Astrocyte (in vitro differentiated cells and primary cell): ENCODE measurements at regions not wholly inside any gene's neighbourhood (a gene's known extent, or its start where the extent isn't known, plus 50 kb on each side); places are given as distances from the start of the nearest gene placed in this dataset.

ENCODE experiments used
- DNase-seq: peaks from one replicate; pipeline ENCODE4 v3.0.0-alpha.2; 2010; ENCODE audit warnings: low read depth
- FAIRE-seq: peaks from 2 replicates; lab custom pipeline; 2011; peaks lifted over from hg19 to GRCh38; lab: Jason Lieb, UNC
- H2AFZ ChIP-seq: 2 replicates; pipeline ENCODE4 v1.6.0; 2012; ENCODE audit warnings: low read depth, low read length, inconsistent platforms
- H3K27ac ChIP-seq: 2 replicates; pipeline ENCODE4 v1.5.1; 2011; ENCODE audit warnings: low read depth, low read length, inconsistent platforms
- H3K27me3 ChIP-seq: 2 replicates; pipeline ENCODE4 v1.6.0; 2011; ENCODE audit warnings: low read length, inconsistent platforms; ENCODE audit not compliant: insufficient read depth
- H3K36me3 ChIP-seq: 2 replicates; pipeline ENCODE4 v1.5.1; 2011; ENCODE audit warnings: low read length, inconsistent platforms; ENCODE audit not compliant: insufficient read depth
- H3K4me1 ChIP-seq: 2 replicates; pipeline ENCODE4 v1.5.1; 2011; ENCODE audit warnings: low read length, inconsistent platforms; ENCODE audit not compliant: insufficient read depth
- H3K4me2 ChIP-seq: 2 replicates; pipeline ENCODE4 v1.6.0; 2012; ENCODE audit warnings: low read length, inconsistent platforms
- H3K4me3 ChIP-seq: 2 replicates; pipeline ENCODE4 v1.5.1; 2011; ENCODE audit warnings: low read depth, mild to moderate bottlenecking, low read length, inconsistent platforms; ENCODE audit not compliant: insufficient read depth
- H3K79me2 ChIP-seq: 2 replicates; pipeline ENCODE4 v1.6.0; 2012; ENCODE audit warnings: mild to moderate bottlenecking, low read length, inconsistent platforms; ENCODE audit not compliant: insufficient read depth
- H3K9ac ChIP-seq: 2 replicates; pipeline ENCODE4 v1.6.0; 2012; ENCODE audit warnings: mild to moderate bottlenecking, low read length, inconsistent platforms
- H3K9me3 ChIP-seq: 2 replicates; pipeline ENCODE4 v1.5.1; 2012; ENCODE audit warnings: low read depth, mild to moderate bottlenecking, low read length, inconsistent platforms; ENCODE audit not compliant: insufficient read depth
- H4K20me1 ChIP-seq: 2 replicates; pipeline ENCODE4 v1.6.0; 2012; ENCODE audit warnings: low read length, inconsistent platforms; ENCODE audit not compliant: insufficient read depth
- H3K27ac Mint-ChIP-seq: one replicate; pipeline ENCODE4 v1.8.0; 2021; ENCODE audit warnings: mild to moderate bottlenecking, mixed read lengths; ENCODE audit not compliant: unreplicated experiment
- H3K27me3 Mint-ChIP-seq: one replicate; pipeline ENCODE4 v1.8.0; 2021; ENCODE audit warnings: low read depth, mixed read lengths; ENCODE audit not compliant: unreplicated experiment
- H3K36me3 Mint-ChIP-seq: one replicate; pipeline ENCODE4 v1.8.0; 2021; ENCODE audit warnings: low read depth, mixed read lengths; ENCODE audit not compliant: unreplicated experiment
- H3K4me1 Mint-ChIP-seq: one replicate; pipeline ENCODE4 v1.8.0; 2021; ENCODE audit warnings: low read depth, mixed read lengths; ENCODE audit not compliant: unreplicated experiment
- H3K4me3 Mint-ChIP-seq: one replicate; pipeline ENCODE4 v1.8.0; 2021; ENCODE audit warnings: mild to moderate bottlenecking, moderate library complexity, mixed read lengths; ENCODE audit not compliant: unreplicated experiment
- H3K9me3 Mint-ChIP-seq: one replicate; pipeline ENCODE4 v1.8.0; 2021; ENCODE audit warnings: mild to moderate bottlenecking, mixed read lengths; ENCODE audit not compliant: unreplicated experiment
- EZH2 ChIP-seq: IDR thresholded peaks from 2 replicates; pipeline ENCODE4 v1.6.1; 2012; ENCODE audit warnings: mild to moderate bottlenecking, low read length, inconsistent platforms; ENCODE audit not compliant: insufficient read depth
- TF ChIP-seq, protein P1 (sequence below): IDR thresholded peaks from 2 replicates; pipeline ENCODE4 v1.5.1; 2011; ENCODE audit warnings: low read depth, mild to moderate bottlenecking, inconsistent platforms, low read length, moderate library complexity; ENCODE audit not compliant: insufficient read depth

DNA sequence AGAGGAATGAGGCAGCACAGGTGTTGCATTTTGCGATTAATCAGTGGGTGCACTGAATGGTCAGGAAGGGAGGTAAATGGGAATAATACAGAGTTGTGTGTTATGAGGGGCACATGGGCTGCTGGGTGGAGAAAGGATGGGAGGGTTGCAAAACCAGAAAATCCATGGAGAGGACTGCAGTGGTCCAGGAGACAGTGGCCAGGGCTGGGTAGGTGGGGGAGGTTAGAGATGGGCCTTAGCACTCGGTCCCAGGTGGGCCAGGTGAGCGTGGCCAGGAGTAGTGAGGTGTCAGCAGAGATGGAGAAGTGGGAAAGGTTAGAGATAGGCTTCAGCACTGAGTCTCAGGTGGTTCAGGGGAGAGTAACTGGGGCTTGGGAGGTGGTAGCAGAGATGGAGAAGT, 399.1 kb upstream of the LARGE1 start:
- H3K27ac ChIP-seq: no peak overlapping the region
- H3K4me3 ChIP-seq: no peak overlapping the region
- Mint-ChIP-seq H3K4me3 (no peak overlapping the region), H3K4me1 (no peaks in the 10 kb centered on the region), H3K27ac (no peak overlapping the region), H3K36me3 (no peaks in the 10 kb centered on the region), H3K9me3 (peaks cover 2% of the 10 kb centered on the region), H3K27me3 (no peaks in the 10 kb centered on the region)
- H3K79me2 ChIP-seq: no peaks in the 10 kb centered on the region
- FAIRE-seq (no peak), DNase-seq (no peak)
- H3K9me3 ChIP-seq: peaks cover 4% of the 10 kb centered on the region
- no peak overlapping the region for H3K4me2 ChIP-seq
- H3K9ac ChIP-seq: no peak overlapping the region
- no peaks in the 10 kb centered on the region for H3K36me3 ChIP-seq
- H3K4me1 ChIP-seq: no peaks in the 10 kb centered on the region
- no peaks in the 10 kb centered on the region for H3K27me3 ChIP-seq
- H2AFZ ChIP-seq: no peak overlapping the region
- no peaks in the 10 kb centered on the region for H4K20me1 ChIP-seq
- TF ChIP-seq EZH2: no peak
- TF ChIP-seq, protein P1, sequence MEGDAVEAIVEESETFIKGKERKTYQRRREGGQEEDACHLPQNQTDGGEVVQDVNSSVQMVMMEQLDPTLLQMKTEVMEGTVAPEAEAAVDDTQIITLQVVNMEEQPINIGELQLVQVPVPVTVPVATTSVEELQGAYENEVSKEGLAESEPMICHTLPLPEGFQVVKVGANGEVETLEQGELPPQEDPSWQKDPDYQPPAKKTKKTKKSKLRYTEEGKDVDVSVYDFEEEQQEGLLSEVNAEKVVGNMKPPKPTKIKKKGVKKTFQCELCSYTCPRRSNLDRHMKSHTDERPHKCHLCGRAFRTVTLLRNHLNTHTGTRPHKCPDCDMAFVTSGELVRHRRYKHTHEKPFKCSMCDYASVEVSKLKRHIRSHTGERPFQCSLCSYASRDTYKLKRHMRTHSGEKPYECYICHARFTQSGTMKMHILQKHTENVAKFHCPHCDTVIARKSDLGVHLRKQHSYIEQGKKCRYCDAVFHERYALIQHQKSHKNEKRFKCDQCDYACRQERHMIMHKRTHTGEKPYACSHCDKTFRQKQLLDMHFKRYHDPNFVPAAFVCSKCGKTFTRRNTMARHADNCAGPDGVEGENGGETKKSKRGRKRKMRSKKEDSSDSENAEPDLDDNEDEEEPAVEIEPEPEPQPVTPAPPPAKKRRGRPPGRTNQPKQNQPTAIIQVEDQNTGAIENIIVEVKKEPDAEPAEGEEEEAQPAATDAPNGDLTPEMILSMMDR: no peak

DNA sequence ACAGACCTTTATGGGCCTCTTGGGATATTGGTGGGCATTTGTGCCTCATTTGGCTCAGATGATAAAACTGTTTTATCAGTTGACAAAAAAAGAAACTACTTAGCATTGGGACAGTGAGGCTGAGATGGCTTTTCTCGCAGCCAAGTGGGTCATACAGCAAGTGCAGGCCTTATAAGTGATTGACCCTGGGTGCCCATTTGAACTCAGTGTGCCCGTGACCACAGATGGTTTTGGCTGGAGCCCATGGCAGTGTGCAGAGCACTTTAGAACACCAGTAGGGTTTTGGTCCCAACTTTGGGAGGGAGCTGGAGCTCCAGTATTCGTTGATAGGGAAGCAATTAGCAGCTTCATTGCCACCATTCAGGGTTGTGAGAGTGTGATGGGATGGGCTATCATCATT, 404.5 kb upstream of the LARGE1 start:
- H3K9me3 Mint-ChIP-seq: no peaks in the 10 kb centered on the region
- no peak overlapping the region for H3K4me3 Mint-ChIP-seq
- no peak overlapping the region for H3K27ac ChIP-seq
- H3K36me3 ChIP-seq: no peaks in the 10 kb centered on the region
- no peaks in the 10 kb centered on the region for H3K4me1 ChIP-seq
- H3K27me3 Mint-ChIP-seq: no peaks in the 10 kb centered on the region
- TF ChIP-seq, protein P1: no peak
- no peak for TF ChIP-seq EZH2
- no peak overlapping the region for H3K4me3 ChIP-seq
- no peaks in the 10 kb centered on the region for H4K20me1 ChIP-seq
- no peak for FAIRE-seq
- peaks cover 1% of the 10 kb centered on the region for H3K9me3 ChIP-seq
- no peaks in the 10 kb centered on the region for H3K27me3 ChIP-seq
- H3K4me1 Mint-ChIP-seq: no peaks in the 10 kb centered on the region
- no peaks in the 10 kb centered on the region for H3K79me2 ChIP-seq
- DNase-seq: no peak
- H3K36me3 Mint-ChIP-seq: no peaks in the 10 kb centered on the region
- no peak overlapping the region for H3K9ac ChIP-seq
- no peak overlapping the region for H2AFZ ChIP-seq
- no peak overlapping the region for H3K4me2 ChIP-seq
- H3K27ac Mint-ChIP-seq: no peak overlapping the region

DNA sequence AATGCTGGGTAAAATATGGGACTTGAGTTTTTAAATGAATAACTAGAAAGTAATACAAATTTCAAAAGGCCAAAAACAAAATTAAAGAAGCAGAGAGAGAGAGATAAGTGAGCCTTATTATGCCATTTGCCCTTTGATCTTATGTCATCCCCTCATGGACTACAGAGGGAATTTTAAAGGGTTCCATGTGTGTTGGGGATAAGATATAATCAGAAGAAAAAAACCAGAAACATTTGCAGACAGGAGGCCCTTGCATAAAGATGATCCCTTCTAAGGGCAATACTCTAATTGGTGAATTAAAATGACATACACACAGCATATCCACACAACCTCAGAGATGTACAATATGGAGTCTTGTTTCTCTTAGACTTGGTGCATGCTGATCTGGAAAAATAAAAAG, 406.6 kb upstream of the LARGE1 start:
- no peaks in the 10 kb centered on the region for H3K9me3 ChIP-seq
- H3K27me3 ChIP-seq: no peaks in the 10 kb centered on the region
- Mint-ChIP-seq H3K27ac (no peak overlapping the region), H3K36me3 (no peaks in the 10 kb centered on the region), H3K27me3 (no peaks in the 10 kb centered on the region), H3K9me3 (no peaks in the 10 kb centered on the region), H3K4me3 (no peak overlapping the region), H3K4me1 (no peaks in the 10 kb centered on the region)
- no peak overlapping the region for H3K4me3 ChIP-seq
- TF ChIP-seq, protein P1: no peak
- TF ChIP-seq EZH2: no peak
- no peak overlapping the region for H3K9ac ChIP-seq
- no peak overlapping the region for H3K4me2 ChIP-seq
- H3K27ac ChIP-seq: no peak overlapping the region
- no peak overlapping the region for H2AFZ ChIP-seq
- H3K79me2 ChIP-seq: no peaks in the 10 kb centered on the region
- DNase-seq (no peak), FAIRE-seq (no peak)
- no peaks in the 10 kb centered on the region for H3K4me1 ChIP-seq
- no peaks in the 10 kb centered on the region for H3K36me3 ChIP-seq
- H4K20me1 ChIP-seq: no peaks in the 10 kb centered on the region
